Heart left ventricle (tissue), 16 donors: ENCODE measurements at regions not wholly inside any gene's neighbourhood (a gene's known extent, or its start where the extent isn't known, plus 50 kb on each side); places are given as distances from the start of the nearest gene placed in this dataset.

Experiments
- ATAC-seq, 4 donors: fragments of 200-7000 bp; cut with Tn5 transposase; one replicate each; pipeline ENCODE4 v1.9.1; 2020 to 2022; ENCODE audit warnings: moderate library complexity in 4 of 4, mild to moderate bottlenecking in 3 of 4, moderate number of reproducible peaks in 1 of 4
- DNase-seq, 5 donors: peaks; one replicate each; pipeline ENCODE4 v3.0.0-alpha.2; 2020
- H3K27ac ChIP-seq, 12 donors: fragments of 200-600 bp; sonication (generic) in 4 of 12; one replicate each; pipeline versions ENCODE4 v1.5.0 to v1.8.0; 2016 to 2022; ENCODE audit warnings: mild to moderate bottlenecking in 2 of 12
- H3K27me3 ChIP-seq, 9 donors: fragments of 200-600 bp; sonication (generic) in 2 of 9; one replicate each; pipeline versions ENCODE4 v1.5.1 to v1.8.0; 2016 to 2022; ENCODE audit warnings: mild to moderate bottlenecking in 3 of 9
- H3K36me3 ChIP-seq, 9 donors: fragments of 200-600 bp; sonication (generic) in 2 of 9; one replicate each; pipeline versions ENCODE4 v1.5.0 to v1.8.0; 2018 to 2022; ENCODE audit warnings: mild to moderate bottlenecking in 2 of 9
- H3K4me1 ChIP-seq, 12 donors: fragments of 200-600 bp; sonication (generic) in 4 of 12; one replicate each; pipeline versions ENCODE4 v1.5.0 to v1.8.0; 2016 to 2022; ENCODE audit warnings: mild to moderate bottlenecking in 3 of 12
- H3K4me3 ChIP-seq, 12 donors: fragments of 200-600 bp; sonication (generic) in 4 of 12; one replicate each; pipeline versions ENCODE4 v1.5.0 to v1.8.0; 2017 to 2022; ENCODE audit warnings: mild to moderate bottlenecking in 9 of 12, moderate library complexity in 4 of 12
- H3K9me3 ChIP-seq, 12 donors: fragments of 200-600 bp; sonication (generic) in 4 of 12; one replicate each; pipeline versions ENCODE4 v1.5.0 to v1.8.0; 2016 to 2022; ENCODE audit warnings: mild to moderate bottlenecking in 1 of 12
- POLR2A ChIP-seq, 2 donors: fragments of 450-650 bp; IDR thresholded peaks; one replicate each; pipeline ENCODE4 v1.6.1; 2017; ENCODE audit warnings: antibody characterized with exemption in 2 of 2, mild to moderate bottlenecking in 2 of 2, moderate library complexity in 2 of 2
- WGBS, 4 donors: extraction: QIAGEN DNeasy Blood & Tissue Kit in 2 of 4; methylation state at CpG; one replicate each; pipeline versions ENCODE4 v1.1.5 to v1.1.7; 2013 to 2018; 5-methylcytosine and 5-hydroxymethylcytosine counted together
- intact Hi-C, 10 donors: fragments of 100-400 bp; cut with DNase I; formaldehyde crosslinking; loops; one replicate each; pipeline versions ENCODE4 v1.11.1 to v1.14.2; 2022
- TF ChIP-seq, protein P1 (sequence below), 12 donors: fragments of 200-600 bp; sonication (generic) in 4 of 12; IDR thresholded peaks; one replicate each; pipeline versions ENCODE4 v1.5.0 to v1.8.0; 2018 to 2022; ENCODE audit warnings: antibody characterized with exemption in 12 of 12, mild to moderate bottlenecking in 5 of 12
- donor health status: ischemic (EF 13 %, LVEDD 7.1; RV severe dilation, severe dysfunction).
- donor health status: healthy with polysubstance abuse.
- donor health status: DM: no; HTN: yes; CAD: no.
- donor health status: DM: no; HTN: no; CAD: no.
- donor health status: ischemic (EF 25% LVEDD 6.9; RV normal size, moderate dysfunction).
- donor health status: ischemic (EF 25% LVEDD 5.7; RV mildly dilated, moderate dysfunction).
- donor health status: healthy.
- donor health status: DM: yes; HTN: yes; CAD: no.
- donor health status: ischemic (EF 35%, LVEDD 5.7; RV mildly dilated, moderate dysfunction).
- donor health status: nonischemic (EF 11% LVEDD 7.7; RV severe dilation, severe dysfunction).
- donor health status: DM: yes; HTN: yes; CAD: no.
- donor health status: PGD.
- donor health status: ischemic (EF 29% LVEDD 5.4; RV normal size, mild dysfunction).
- donor health status: nonischemic (EF 23%, LVEDD 6.1; RV moderate dilation, normal function).

DNA sequence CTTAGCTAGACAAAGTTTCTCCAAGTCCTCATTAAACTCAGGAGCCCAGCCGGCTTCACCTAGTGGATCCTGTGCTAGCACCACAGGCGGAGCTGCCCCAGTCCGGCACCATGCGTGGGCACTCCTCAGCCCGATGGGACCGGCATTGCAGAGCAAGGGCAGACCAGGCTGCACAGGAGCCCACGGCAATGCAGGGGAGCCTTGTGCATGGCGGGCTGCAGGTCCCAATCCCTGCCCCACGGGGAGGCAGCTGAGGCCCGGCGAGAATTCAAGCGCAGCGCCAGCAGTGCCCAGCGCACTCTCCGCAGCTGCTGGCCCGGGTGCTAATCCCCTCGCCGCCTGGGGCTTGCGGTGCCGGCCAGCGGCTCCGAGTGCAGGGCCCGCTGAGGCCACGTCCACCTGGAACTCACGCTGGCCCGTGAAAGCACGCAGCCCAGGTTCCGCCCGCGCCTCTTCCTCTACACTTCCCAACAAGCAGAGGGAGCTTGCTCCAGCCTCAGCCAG lies 292.3 kb upstream of the EYS start:
- Histone ChIP-seq H3K27me3 (no peaks in the 10 kb centered on the region), H3K4me1 (no peaks in the 10 kb centered on the region), H3K27ac (no peak overlapping the region), H3K36me3 (no peaks in the 10 kb centered on the region), H3K9me3 (peaks cover 0 to 9% (median 0%) of the 10 kb centered on the region in 12 donors), H3K4me3 (no peak overlapping the region)
- intact Hi-C loops = no loop called here
- TF ChIP-seq, protein P1, sequence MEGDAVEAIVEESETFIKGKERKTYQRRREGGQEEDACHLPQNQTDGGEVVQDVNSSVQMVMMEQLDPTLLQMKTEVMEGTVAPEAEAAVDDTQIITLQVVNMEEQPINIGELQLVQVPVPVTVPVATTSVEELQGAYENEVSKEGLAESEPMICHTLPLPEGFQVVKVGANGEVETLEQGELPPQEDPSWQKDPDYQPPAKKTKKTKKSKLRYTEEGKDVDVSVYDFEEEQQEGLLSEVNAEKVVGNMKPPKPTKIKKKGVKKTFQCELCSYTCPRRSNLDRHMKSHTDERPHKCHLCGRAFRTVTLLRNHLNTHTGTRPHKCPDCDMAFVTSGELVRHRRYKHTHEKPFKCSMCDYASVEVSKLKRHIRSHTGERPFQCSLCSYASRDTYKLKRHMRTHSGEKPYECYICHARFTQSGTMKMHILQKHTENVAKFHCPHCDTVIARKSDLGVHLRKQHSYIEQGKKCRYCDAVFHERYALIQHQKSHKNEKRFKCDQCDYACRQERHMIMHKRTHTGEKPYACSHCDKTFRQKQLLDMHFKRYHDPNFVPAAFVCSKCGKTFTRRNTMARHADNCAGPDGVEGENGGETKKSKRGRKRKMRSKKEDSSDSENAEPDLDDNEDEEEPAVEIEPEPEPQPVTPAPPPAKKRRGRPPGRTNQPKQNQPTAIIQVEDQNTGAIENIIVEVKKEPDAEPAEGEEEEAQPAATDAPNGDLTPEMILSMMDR (IDR thresholded peaks at IDR 0.05) = no peak
- WGBS, 4 donors = 89 to 97% (median 95%) methylated on average over 7 to 30 of the region's 30 CpGs
- DNase-seq (peak in 1 of 5 donors; percentile 49), ATAC-seq (no peak)

DNA sequence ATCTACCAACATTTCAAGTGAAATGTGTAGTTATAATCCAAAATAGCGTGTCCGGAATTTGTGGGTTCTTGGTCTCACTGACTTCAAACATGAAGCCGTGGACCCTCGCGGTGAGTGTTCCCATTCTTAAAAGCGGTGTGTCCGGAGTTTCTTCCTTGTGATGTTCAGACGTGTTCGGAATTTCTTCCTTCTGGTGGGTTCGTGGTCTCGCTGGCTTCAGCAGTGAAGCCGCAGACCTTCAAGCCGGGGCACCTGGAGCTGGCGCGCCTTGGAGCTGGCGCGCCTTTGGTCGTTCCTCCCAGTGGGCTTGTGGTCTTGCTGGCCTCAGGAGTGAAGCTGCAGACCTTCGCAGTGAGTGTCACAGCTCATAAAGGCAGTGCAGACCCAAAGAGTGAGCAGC lies 291.5 kb upstream of the EYS start:
- WGBS, 4 donors = 93 to 97% (median 95%) methylated on average over 19 of the region's 19 CpGs
- DNase-seq = no peak

DNA sequence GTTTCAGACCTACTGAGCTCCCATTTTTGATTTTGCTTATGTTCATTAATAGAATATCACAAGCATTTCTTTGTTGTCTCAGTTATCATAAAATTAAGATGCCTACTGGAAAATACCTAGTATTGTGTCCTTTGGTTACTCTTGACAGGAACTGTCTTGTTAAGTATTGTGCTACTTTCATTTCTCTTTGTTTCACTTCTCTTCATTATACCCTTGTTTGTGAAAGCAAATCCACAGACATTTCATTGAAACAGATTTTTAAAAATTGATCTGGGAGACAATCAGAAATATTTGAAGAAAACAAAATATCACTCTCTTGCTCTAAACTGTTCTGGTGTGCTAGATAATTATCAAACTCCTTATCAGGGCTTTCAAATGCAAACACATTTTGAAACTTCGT lies 290.5 kb upstream of the EYS start:
- Histone ChIP-seq H3K27ac (no peak overlapping the region), H3K27me3 (no peaks in the 10 kb centered on the region), H3K4me1 (no peaks in the 10 kb centered on the region), H3K36me3 (no peaks in the 10 kb centered on the region), H3K9me3 (peaks cover 0 to 9% (median 0%) of the 10 kb centered on the region in 12 donors), H3K4me3 (no peak overlapping the region)
- intact Hi-C loops = no loop called here
- TF ChIP-seq, protein P1 (IDR thresholded peaks at IDR 0.05) = no peak
- TF ChIP-seq POLR2A (IDR thresholded peaks at IDR 0.05) = no peak
- ATAC-seq (no peak), DNase-seq (no peak)
- 54 to 68% (median 66%) methylated on average over 1 of the region's 1 CpG for WGBS, 4 donors

More for the DNA sequence above, 291.5 kb upstream of the EYS start:
- no peaks in the 10 kb centered on the region for H3K27me3 ChIP-seq
- ATAC-seq = no peak
- H3K36me3 ChIP-seq = no peaks in the 10 kb centered on the region
- H3K4me1 ChIP-seq = no peaks in the 10 kb centered on the region
- intact Hi-C loops = no loop called here
- no peak overlapping the region for H3K4me3 ChIP-seq
- H3K27ac ChIP-seq = no peak overlapping the region
- TF ChIP-seq, protein P1 (IDR thresholded peaks at IDR 0.05) = no peak
- no peak for TF ChIP-seq POLR2A (IDR thresholded peaks at IDR 0.05)
- H3K9me3 ChIP-seq = peaks cover 0 to 9% (median 0%) of the 10 kb centered on the region in 12 donors

DNA sequence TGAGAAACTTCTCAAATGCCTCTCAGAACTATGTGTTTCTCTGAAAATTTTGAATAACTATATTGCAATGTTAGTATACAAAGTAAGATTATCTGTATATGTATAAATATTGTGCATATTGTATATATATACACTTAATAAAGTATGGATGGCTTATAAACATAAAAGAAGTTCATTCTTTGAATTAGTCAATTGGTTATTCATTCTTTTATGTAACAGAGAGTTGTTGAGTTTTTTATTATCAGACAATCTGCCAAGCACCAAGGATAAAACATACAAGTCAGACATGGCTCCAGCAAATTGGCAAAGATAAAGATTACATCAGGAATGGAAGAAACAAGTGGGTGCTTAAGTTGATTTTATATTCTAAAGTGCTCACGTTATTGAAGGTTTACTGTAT lies 289.1 kb upstream of the EYS start:
- H3K27me3 ChIP-seq = no peaks in the 10 kb centered on the region
- no peak for TF ChIP-seq POLR2A (IDR thresholded peaks at IDR 0.05)
- TF ChIP-seq, protein P1 (IDR thresholded peaks at IDR 0.05) = no peak
- H3K27ac ChIP-seq = no peak overlapping the region
- no peak for DNase-seq
- 76 to 82% (median 80%) methylated on average over 1 of the region's 1 CpG for WGBS, 4 donors
- intact Hi-C loops = no loop called here
- H3K9me3 ChIP-seq = peaks cover 0 to 9% (median 0%) of the 10 kb centered on the region in 12 donors
- no peaks in the 10 kb centered on the region for H3K4me1 ChIP-seq
- no peaks in the 10 kb centered on the region for H3K36me3 ChIP-seq
- no peak overlapping the region for H3K4me3 ChIP-seq
- no peak for ATAC-seq
